Breast epithelium (tissue), 4 donors: ENCODE measurements at regions not wholly inside any gene's neighbourhood (a gene's known extent, or its start where the extent isn't known, plus 50 kb on each side); places are given as distances from the start of the nearest gene placed in this dataset.

Experiments
- DNase-seq, 2 donors: peaks; one replicate each; pipeline ENCODE4 v3.0.0-alpha.2; 2019; ENCODE audit warnings: low spot score in 2 of 2
- H3K27ac ChIP-seq, 2 donors: fragments of 200-600 bp; sonication (generic) in 1 of 2; one replicate each; pipeline ENCODE4 v1.5.1; 2016 to 2019; ENCODE audit warnings: mild to moderate bottlenecking in 1 of 2
- H3K27me3 ChIP-seq, 2 donors: fragments of 200-600 bp; sonication (generic) in 1 of 2; one replicate each; pipeline versions ENCODE4 v1.5.1 to v1.6.0; 2017 to 2019; ENCODE audit warnings: control low read depth in 1 of 2, mild to moderate bottlenecking in 1 of 2
- H3K36me3 ChIP-seq: fragments of 200-600 bp; one replicate; pipeline ENCODE4 v1.5.1; 2019
- H3K4me1 ChIP-seq, 2 donors: fragments of 200-600 bp; sonication (generic); one replicate each; pipeline ENCODE4 v1.5.1; 2016 to 2019; ENCODE audit warnings: control low read depth in 1 of 2
- H3K4me3 ChIP-seq, 3 donors: fragments of 200-600 bp; sonication (generic); 1 replicate in 2 of 3; 2 replicates in 1 of 3; pipeline ENCODE4 v1.5.1; 2016 to 2019; ENCODE audit warnings: mild to moderate bottlenecking in 3 of 3, moderate library complexity in 2 of 3
- H3K9me3 ChIP-seq, 2 donors: fragments of 200-600 bp; sonication (generic) in 1 of 2; one replicate each; pipeline ENCODE4 v1.5.1; 2016 to 2019; ENCODE audit warnings: control low read depth in 1 of 2
- CTCF ChIP-seq, 3 donors: fragments of 450-650 bp; IDR thresholded peaks; one replicate each; pipeline ENCODE4 v1.5.1; 2016 to 2017; ENCODE audit warnings: antibody characterized with exemption in 3 of 3, mild to moderate bottlenecking in 3 of 3, moderate library complexity in 3 of 3
- POLR2A ChIP-seq: fragments of 450-650 bp; IDR thresholded peaks from one replicate; pipeline ENCODE4 v1.6.1; 2016; ENCODE audit warnings: antibody characterized with exemption, mild to moderate bottlenecking, moderate library complexity
- POLR2AphosphoS5 ChIP-seq, 3 donors: sonication (generic); formaldehyde crosslinking; IDR thresholded peaks; one replicate each; pipeline ENCODE4 v1.6.1; 2017; ENCODE audit warnings: antibody characterized with exemption in 3 of 3
- intact Hi-C: fragments of 100-400 bp; cut with DNase I; formaldehyde crosslinking; loops from one replicate; pipeline ENCODE4 v1.15.1; 2023; ENCODE audit warnings: low total_unique reads

- no peak for TF ChIP-seq POLR2AphosphoS5 (IDR thresholded peaks at IDR 0.05)
- TF ChIP-seq POLR2A = no peak
- TF ChIP-seq CTCF (IDR thresholded peaks at IDR 0.05) = no peak
- H3K27me3 ChIP-seq = no peaks in the 10 kb centered on the region
- no peak overlapping the region for H3K4me3 ChIP-seq
- peaks cover 0 to 7% of the 10 kb centered on the region in 2 donors for H3K4me1 ChIP-seq
- H3K9me3 ChIP-seq = no peaks in the 10 kb centered on the region
- no peak overlapping the region for H3K27ac ChIP-seq
- intact Hi-C loops = no loop called here
- DNase-seq = no peak
- no peaks in the 10 kb centered on the region for H3K36me3 ChIP-seq
Measured at GRCh38 chr14:51431741-51432140, 191.7 kb downstream of the TMX1 start.

GRCh38 chr14:51432302-51432948 lies 192.4 kb downstream of the TMX1 start:
- Histone ChIP-seq H3K4me1 (peaks cover 0 to 7% of the 10 kb centered on the region in 2 donors), H3K36me3 (no peaks in the 10 kb centered on the region), H3K27ac (no peak overlapping the region), H3K4me3 (no peak overlapping the region), H3K27me3 (no peaks in the 10 kb centered on the region), H3K9me3 (no peaks in the 10 kb centered on the region)
- intact Hi-C loops = no loop called here
- no peak for DNase-seq
- no peak for TF ChIP-seq CTCF (IDR thresholded peaks at IDR 0.05)
- no peak for TF ChIP-seq POLR2AphosphoS5 (IDR thresholded peaks at IDR 0.05)
- TF ChIP-seq POLR2A = no peak

GRCh38 chr14:51436630-51437029 lies 196.6 kb downstream of the TMX1 start:
- Histone ChIP-seq H3K4me1 (no peaks in the 10 kb centered on the region), H3K36me3 (no peaks in the 10 kb centered on the region), H3K27me3 (no peaks in the 10 kb centered on the region), H3K9me3 (no peaks in the 10 kb centered on the region), H3K27ac (no peak overlapping the region), H3K4me3 (no peak overlapping the region)
- intact Hi-C loops = no loop called here
- TF ChIP-seq POLR2A (no peak), CTCF (IDR thresholded peaks at IDR 0.05) (no peak), POLR2AphosphoS5 (IDR thresholded peaks at IDR 0.05) (no peak)
- no peak for DNase-seq

DNA sequence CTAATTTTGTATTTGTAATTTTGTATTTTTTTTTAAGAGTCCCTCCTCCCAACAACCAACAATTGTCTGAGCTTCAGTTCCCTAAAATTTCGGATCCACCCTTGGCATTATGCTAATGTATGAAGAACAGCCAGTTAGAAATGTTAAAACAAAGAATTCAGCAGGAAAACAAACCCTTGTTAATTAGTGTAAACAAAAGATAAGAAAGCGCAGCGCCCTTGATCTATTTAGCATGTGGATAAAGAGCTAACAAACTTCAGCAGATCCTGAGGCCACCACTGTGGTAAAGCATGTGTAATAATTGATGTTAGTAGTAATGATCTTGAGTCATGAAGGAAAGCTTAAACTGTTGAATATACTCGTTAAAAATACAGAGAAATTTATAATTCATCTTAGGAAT lies 199.8 kb downstream of the TMX1 start:
- H3K36me3 ChIP-seq = no peaks in the 10 kb centered on the region
- intact Hi-C loops = no loop called here
- H3K4me3 ChIP-seq = no peak overlapping the region
- no peaks in the 10 kb centered on the region for H3K27me3 ChIP-seq
- no peaks in the 10 kb centered on the region for H3K9me3 ChIP-seq
- H3K4me1 ChIP-seq = no peaks in the 10 kb centered on the region
- DNase-seq = no peak
- TF ChIP-seq CTCF (IDR thresholded peaks at IDR 0.05) = no peak
- TF ChIP-seq POLR2AphosphoS5 (IDR thresholded peaks at IDR 0.05) = no peak
- no peak for TF ChIP-seq POLR2A
- no peak overlapping the region for H3K27ac ChIP-seq

GRCh38 chr14:51441001-51441400 lies 201.0 kb downstream of the TMX1 start:
- TF ChIP-seq POLR2AphosphoS5 (IDR thresholded peaks at IDR 0.05) = no peak
- no peak for TF ChIP-seq POLR2A
- TF ChIP-seq CTCF (IDR thresholded peaks at IDR 0.05) = no peak
- Histone ChIP-seq H3K27ac (no peak overlapping the region), H3K36me3 (no peaks in the 10 kb centered on the region), H3K27me3 (no peaks in the 10 kb centered on the region), H3K4me1 (no peaks in the 10 kb centered on the region), H3K4me3 (no peak overlapping the region), H3K9me3 (no peaks in the 10 kb centered on the region)
- no peak for DNase-seq
- intact Hi-C loops = no loop called here
